DOHH2 (cell line): ENCODE measurements at regions not wholly inside any gene's neighbourhood (a gene's known extent, or its start where the extent isn't known, plus 50 kb on each side); places are given as distances from the start of the nearest gene placed in this dataset.

Experiments
- EZH2phosphoT487 ChIP-seq: fragments of 200-600 bp; sonication (generic); IDR thresholded peaks from 2 replicates; pipeline ENCODE4 v1.6.1; 2017; ENCODE audit warnings: borderline replicate concordance, mild to moderate bottlenecking, antibody characterized with exemption, low read length, moderate library complexity, mixed read lengths
- TF ChIP-seq, protein P1 (sequence below): fragments of 200-600 bp; sonication (generic); IDR thresholded peaks from one replicate; pipeline ENCODE4 v1.5.1; 2014; ENCODE audit warnings: antibody characterized with exemption, mild to moderate bottlenecking, low read depth, low read length; ENCODE audit not compliant: poor library complexity, severe bottlenecking

DNA sequence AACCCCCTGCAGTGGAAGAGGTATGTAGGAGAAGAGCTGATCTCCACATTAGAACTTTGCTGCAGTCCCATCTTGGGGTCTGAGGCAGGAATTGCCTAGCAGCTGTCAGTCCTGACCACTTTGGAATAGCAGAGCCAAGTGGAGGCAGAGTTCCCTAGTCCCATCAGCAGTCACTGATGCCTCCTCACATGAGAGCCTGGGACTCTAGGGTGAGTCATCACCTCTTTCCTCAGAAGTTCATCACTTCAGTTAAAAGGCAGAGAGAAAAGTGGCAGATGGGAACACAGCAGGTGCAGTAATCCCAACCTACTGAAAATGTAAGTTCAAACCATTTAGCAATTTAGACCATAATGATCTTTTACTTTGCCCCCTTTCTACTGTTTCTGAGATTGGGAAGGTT is 73.9 kb upstream of the MED14 start:
- no peak for TF ChIP-seq EZH2phosphoT487
- TF ChIP-seq, protein P1, sequence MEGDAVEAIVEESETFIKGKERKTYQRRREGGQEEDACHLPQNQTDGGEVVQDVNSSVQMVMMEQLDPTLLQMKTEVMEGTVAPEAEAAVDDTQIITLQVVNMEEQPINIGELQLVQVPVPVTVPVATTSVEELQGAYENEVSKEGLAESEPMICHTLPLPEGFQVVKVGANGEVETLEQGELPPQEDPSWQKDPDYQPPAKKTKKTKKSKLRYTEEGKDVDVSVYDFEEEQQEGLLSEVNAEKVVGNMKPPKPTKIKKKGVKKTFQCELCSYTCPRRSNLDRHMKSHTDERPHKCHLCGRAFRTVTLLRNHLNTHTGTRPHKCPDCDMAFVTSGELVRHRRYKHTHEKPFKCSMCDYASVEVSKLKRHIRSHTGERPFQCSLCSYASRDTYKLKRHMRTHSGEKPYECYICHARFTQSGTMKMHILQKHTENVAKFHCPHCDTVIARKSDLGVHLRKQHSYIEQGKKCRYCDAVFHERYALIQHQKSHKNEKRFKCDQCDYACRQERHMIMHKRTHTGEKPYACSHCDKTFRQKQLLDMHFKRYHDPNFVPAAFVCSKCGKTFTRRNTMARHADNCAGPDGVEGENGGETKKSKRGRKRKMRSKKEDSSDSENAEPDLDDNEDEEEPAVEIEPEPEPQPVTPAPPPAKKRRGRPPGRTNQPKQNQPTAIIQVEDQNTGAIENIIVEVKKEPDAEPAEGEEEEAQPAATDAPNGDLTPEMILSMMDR = no peak
